ENCODE measurements at regions not wholly inside any gene's neighbourhood (a gene's known extent, or its start where the extent isn't known, plus 50 kb on each side); places are given as distances from the start of the nearest gene placed in this dataset.

- no peak for FAIRE-seq
Observed at GRCh38 chr20:51299413-51299812, 243.1 kb downstream of the NFATC2 start.

DNA sequence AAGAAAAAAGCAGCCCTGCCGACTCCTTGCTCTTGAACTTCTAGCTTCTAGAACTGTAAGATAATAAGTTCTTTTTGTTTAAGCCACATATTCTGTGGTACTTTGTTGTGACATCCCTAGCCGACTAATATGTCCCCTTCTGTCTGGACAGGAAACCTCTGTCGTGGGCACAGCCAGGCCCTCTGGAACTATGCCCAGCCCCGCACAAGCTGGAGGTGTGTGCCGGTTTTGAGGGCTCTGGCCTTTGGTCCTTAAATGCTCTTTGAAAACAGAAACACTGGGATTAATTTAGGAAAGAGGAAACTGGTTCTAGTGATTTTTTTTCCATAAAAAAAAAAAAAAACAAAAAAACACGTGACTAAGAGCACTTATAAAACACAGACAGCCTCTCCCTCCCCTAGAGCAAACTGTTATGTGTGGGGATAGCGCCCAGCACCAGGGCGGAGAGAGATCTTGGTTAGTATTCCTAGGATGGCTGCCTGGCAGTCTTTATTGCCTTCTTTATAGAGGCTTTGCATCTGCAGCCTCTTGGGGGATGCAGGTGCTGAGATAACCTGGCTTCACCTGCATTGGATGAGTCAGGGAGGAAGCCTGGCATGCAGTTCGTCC, 244.3 kb downstream of the NFATC2 start:
- Histone ChIP-seq H3K4me1 (ENCODE audit: control insufficient read depth, extremely low read depth, insufficient read depth, low read length) (no peaks in the 10 kb centered on the region), H3K4me2 (ENCODE audit: control insufficient read depth, extremely low read depth, insufficient read depth, low read depth, low read length) (no peak overlapping the region), H3K27ac (ENCODE audit: control insufficient read depth, insufficient read depth, low read length) (no peak overlapping the region), H3K9me1 (ENCODE audit: control insufficient read depth, extremely low read depth, insufficient read depth, low read length) (no peaks in the 10 kb centered on the region), H3K9ac (ENCODE audit: control insufficient read depth, extremely low read depth, insufficient read depth, low read length) (no peak overlapping the region), H3K9me3 (ENCODE audit: control insufficient read depth, low read depth, low read length) (no peaks in the 10 kb centered on the region), H3K27me3 (ENCODE audit: control insufficient read depth, extremely low read depth, insufficient read depth, low read length) (no peaks in the 10 kb centered on the region), H3K4me3 (ENCODE audit: control insufficient read depth in 2 of 3, extremely low read depth in 1 of 3, insufficient read depth in 2 of 3, low read depth in 1 of 3, low read length in 3 of 3) (no peak overlapping the region), H4K20me1 (ENCODE audit: control insufficient read depth, extremely low read depth, insufficient read depth, low read length) (no peaks in the 10 kb centered on the region), H2AFZ (ENCODE audit: control insufficient read depth, low read length) (no peak overlapping the region), H3K36me3 (ENCODE audit: control insufficient read depth in 2 of 2, extremely low read depth in 1 of 2, insufficient read depth in 2 of 2, low read length in 2 of 2) (no peaks in the 10 kb centered on the region), H3K79me2 (ENCODE audit: control insufficient read depth, insufficient read depth, low read length) (no peaks in the 10 kb centered on the region)
- DNase-seq (ENCODE audit: low read depth, low spot score) (no peak), FAIRE-seq (no peak)
- dilution Hi-C loops (cut with MboI; ENCODE audit: extremely low pct_ligation_motif_present, low sequenced_read_pairs): no loop called here
- TF ChIP-seq, protein P1, sequence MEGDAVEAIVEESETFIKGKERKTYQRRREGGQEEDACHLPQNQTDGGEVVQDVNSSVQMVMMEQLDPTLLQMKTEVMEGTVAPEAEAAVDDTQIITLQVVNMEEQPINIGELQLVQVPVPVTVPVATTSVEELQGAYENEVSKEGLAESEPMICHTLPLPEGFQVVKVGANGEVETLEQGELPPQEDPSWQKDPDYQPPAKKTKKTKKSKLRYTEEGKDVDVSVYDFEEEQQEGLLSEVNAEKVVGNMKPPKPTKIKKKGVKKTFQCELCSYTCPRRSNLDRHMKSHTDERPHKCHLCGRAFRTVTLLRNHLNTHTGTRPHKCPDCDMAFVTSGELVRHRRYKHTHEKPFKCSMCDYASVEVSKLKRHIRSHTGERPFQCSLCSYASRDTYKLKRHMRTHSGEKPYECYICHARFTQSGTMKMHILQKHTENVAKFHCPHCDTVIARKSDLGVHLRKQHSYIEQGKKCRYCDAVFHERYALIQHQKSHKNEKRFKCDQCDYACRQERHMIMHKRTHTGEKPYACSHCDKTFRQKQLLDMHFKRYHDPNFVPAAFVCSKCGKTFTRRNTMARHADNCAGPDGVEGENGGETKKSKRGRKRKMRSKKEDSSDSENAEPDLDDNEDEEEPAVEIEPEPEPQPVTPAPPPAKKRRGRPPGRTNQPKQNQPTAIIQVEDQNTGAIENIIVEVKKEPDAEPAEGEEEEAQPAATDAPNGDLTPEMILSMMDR (optimal IDR thresholded peaks at IDR 0.05 in 1 of 3, IDR thresholded peaks at IDR 0.05 in 1 of 3, conservative IDR thresholded peaks at IDR 0.05 in 1 of 3; ENCODE audit: extremely low read depth in 1 of 3, insufficient read depth in 2 of 3, low read length in 3 of 3): no peak
- no peak for TF ChIP-seq EZH2 (IDR thresholded peaks at IDR 0.05; ENCODE audit: low read length)

More at GRCh38 chr20:51299413-51299812, 243.1 kb downstream of the NFATC2 start:
- Histone ChIP-seq H3K27me3 (ENCODE audit: control insufficient read depth, extremely low read depth, insufficient read depth, low read length) (no peaks in the 10 kb centered on the region), H3K9me1 (ENCODE audit: control insufficient read depth, extremely low read depth, insufficient read depth, low read length) (no peaks in the 10 kb centered on the region), H3K36me3 (ENCODE audit: control insufficient read depth in 2 of 2, extremely low read depth in 1 of 2, insufficient read depth in 2 of 2, low read length in 2 of 2) (no peaks in the 10 kb centered on the region), H4K20me1 (ENCODE audit: control insufficient read depth, extremely low read depth, insufficient read depth, low read length) (no peaks in the 10 kb centered on the region), H3K4me1 (ENCODE audit: control insufficient read depth, extremely low read depth, insufficient read depth, low read length) (no peaks in the 10 kb centered on the region), H3K9me3 (ENCODE audit: control insufficient read depth, low read depth, low read length) (no peaks in the 10 kb centered on the region), H3K4me3 (ENCODE audit: control insufficient read depth in 2 of 3, extremely low read depth in 1 of 3, insufficient read depth in 2 of 3, low read depth in 1 of 3, low read length in 3 of 3) (no peak overlapping the region), H3K4me2 (ENCODE audit: control insufficient read depth, extremely low read depth, insufficient read depth, low read depth, low read length) (no peak overlapping the region), H3K9ac (ENCODE audit: control insufficient read depth, extremely low read depth, insufficient read depth, low read length) (no peak overlapping the region), H3K79me2 (ENCODE audit: control insufficient read depth, insufficient read depth, low read length) (no peaks in the 10 kb centered on the region), H3K27ac (ENCODE audit: control insufficient read depth, insufficient read depth, low read length) (no peak overlapping the region), H2AFZ (ENCODE audit: control insufficient read depth, low read length) (no peak overlapping the region)
- dilution Hi-C loops (cut with MboI; ENCODE audit: extremely low pct_ligation_motif_present, low sequenced_read_pairs): no loop called here
- no peak for DNase-seq (ENCODE audit: low read depth, low spot score)
- TF ChIP-seq, protein P1 (optimal IDR thresholded peaks at IDR 0.05 in 1 of 3, IDR thresholded peaks at IDR 0.05 in 1 of 3, conservative IDR thresholded peaks at IDR 0.05 in 1 of 3; ENCODE audit: extremely low read depth in 1 of 3, insufficient read depth in 2 of 3, low read length in 3 of 3): no peak
- TF ChIP-seq EZH2 (IDR thresholded peaks at IDR 0.05; ENCODE audit: low read length): no peak
